ENCODE measurements at regions not wholly inside any gene's neighbourhood (a gene's known extent, or its start where the extent isn't known, plus 50 kb on each side); places are given as distances from the start of the nearest gene placed in this dataset.

GRCh38 chr4:132818091-132818490, 331.0 kb upstream of the PCDH10 start:
- H3K79me2 ChIP-seq (replicated peaks; ENCODE audit: insufficient read depth, low read length): no peaks in the 10 kb centered on the region
- no peaks in the 10 kb centered on the region for H3K9me3 ChIP-seq (ENCODE audit: low read length)
- H3K9me2 ChIP-seq (ENCODE audit: insufficient read depth, low read length): no peaks in the 10 kb centered on the region
- H3K27ac ChIP-seq (ENCODE audit: low read length): no peak overlapping the region
- H4K20me1 ChIP-seq (ENCODE audit: insufficient read depth): no peaks in the 10 kb centered on the region
- no peaks in the 10 kb centered on the region for H3K36me3 ChIP-seq (ENCODE audit: insufficient read depth, low read length)
- no peaks in the 10 kb centered on the region for H3K27me3 ChIP-seq (ENCODE audit: insufficient read depth, low read depth, low read length)
- no peak overlapping the region for H3K9ac ChIP-seq (ENCODE audit: low read length)
- H3K4me2 ChIP-seq (ENCODE audit: low read length): no peak overlapping the region
- H3K4me3 ChIP-seq (ENCODE audit: low read length): no peak overlapping the region
- H3F3A ChIP-seq (ENCODE audit: insufficient read depth, low read length, poor library complexity, severe bottlenecking): no peaks in the 10 kb centered on the region
- TF ChIP-seq EP300 (conservative IDR thresholded peaks at IDR 0.05; ENCODE audit: poor library complexity, severe bottlenecking) (no peak), REST (IDR thresholded peaks at IDR 0.05; ENCODE audit: borderline replicate concordance) (no peak), SMC3 (conservative IDR thresholded peaks at IDR 0.05; ENCODE audit: poor library complexity) (no peak), CTCF (IDR thresholded peaks at IDR 0.05; ENCODE audit: poor library complexity, severe bottlenecking) (no peak), TAF1 (IDR thresholded peaks at IDR 0.05; ENCODE audit: low read depth) (no peak), POLR2AphosphoS5 (IDR thresholded peaks at IDR 0.05) (no peak), EZH2 (IDR thresholded peaks at IDR 0.05; ENCODE audit: borderline replicate concordance, insufficient read depth, low read length, poor library complexity, severe bottlenecking) (no peak), MXI1 (conservative IDR thresholded peaks at IDR 0.05; ENCODE audit: poor library complexity, severe bottlenecking) (no peak)
- no peak overlapping the region for H2AFZ ChIP-seq (ENCODE audit: low read depth, low read length)

GRCh38 chr4:132823419-132823818, 325.7 kb upstream of the PCDH10 start:
- no peaks in the 10 kb centered on the region for H3K36me3 ChIP-seq (ENCODE audit: insufficient read depth, low read length)
- no peaks in the 10 kb centered on the region for H3K9me3 ChIP-seq (ENCODE audit: low read length)
- no peaks in the 10 kb centered on the region for H3K27me3 ChIP-seq (ENCODE audit: insufficient read depth, low read depth, low read length)
- no peaks in the 10 kb centered on the region for H3K79me2 ChIP-seq (replicated peaks; ENCODE audit: insufficient read depth, low read length)
- TF ChIP-seq EZH2 (IDR thresholded peaks at IDR 0.05; ENCODE audit: borderline replicate concordance, insufficient read depth, low read length, poor library complexity, severe bottlenecking) (no peak), CTCF (IDR thresholded peaks at IDR 0.05; ENCODE audit: poor library complexity, severe bottlenecking) (no peak)
- no peak overlapping the region for H3K27ac ChIP-seq (ENCODE audit: low read length)
- no peaks in the 10 kb centered on the region for H4K20me1 ChIP-seq (ENCODE audit: insufficient read depth)
- H2AFZ ChIP-seq (ENCODE audit: low read depth, low read length): no peak overlapping the region
- no peak overlapping the region for H3K4me3 ChIP-seq (ENCODE audit: low read length)
- no peak overlapping the region for H3K9ac ChIP-seq (ENCODE audit: low read length)
- H3K4me2 ChIP-seq (ENCODE audit: low read length): no peak overlapping the region
- H3K9me2 ChIP-seq (ENCODE audit: insufficient read depth, low read length): no peaks in the 10 kb centered on the region
- H3F3A ChIP-seq (ENCODE audit: insufficient read depth, low read length, poor library complexity, severe bottlenecking): no peaks in the 10 kb centered on the region
